ENCODE measurements at regions not wholly inside any gene's neighbourhood (a gene's known extent, or its start where the extent isn't known, plus 50 kb on each side); places are given as distances from the start of the nearest gene placed in this dataset.
A peak's percentile ranks its signal among the peaks of the same experiment; 100 is the strongest.

GRCh38 chr2:121031568-121032340 lies 253.2 kb downstream of the TFCP2L1 start:
- H3K27ac ChIP-seq = no peak overlapping the region
- no peaks in the 10 kb centered on the region for H3K79me2 ChIP-seq
- no peak overlapping the region for H3K4me3 ChIP-seq
- WGBS (ENCODE audit: low lambda C conversion rate, missing lambda C conversion rate) = 95% methylated on average over 12 of the region's 12 CpGs
- H3K9me2 ChIP-seq (replicated peaks; ENCODE audit: insufficient read depth) = no peaks in the 10 kb centered on the region
- peaks cover 66% of the 10 kb centered on the region for H3K27me3 ChIP-seq
- H4K20me1 ChIP-seq (ENCODE audit: insufficient read depth, poor library complexity, severe bottlenecking) = no peaks in the 10 kb centered on the region
- TF ChIP-seq EZH2 (IDR thresholded peaks at IDR 0.05; ENCODE audit: borderline replicate concordance) (no peak), EZH2phosphoT487 (IDR thresholded peaks at IDR 0.05; ENCODE audit: low read depth, severe bottlenecking, unreplicated experiment) (no peak)
- TF ChIP-seq, protein P1, sequence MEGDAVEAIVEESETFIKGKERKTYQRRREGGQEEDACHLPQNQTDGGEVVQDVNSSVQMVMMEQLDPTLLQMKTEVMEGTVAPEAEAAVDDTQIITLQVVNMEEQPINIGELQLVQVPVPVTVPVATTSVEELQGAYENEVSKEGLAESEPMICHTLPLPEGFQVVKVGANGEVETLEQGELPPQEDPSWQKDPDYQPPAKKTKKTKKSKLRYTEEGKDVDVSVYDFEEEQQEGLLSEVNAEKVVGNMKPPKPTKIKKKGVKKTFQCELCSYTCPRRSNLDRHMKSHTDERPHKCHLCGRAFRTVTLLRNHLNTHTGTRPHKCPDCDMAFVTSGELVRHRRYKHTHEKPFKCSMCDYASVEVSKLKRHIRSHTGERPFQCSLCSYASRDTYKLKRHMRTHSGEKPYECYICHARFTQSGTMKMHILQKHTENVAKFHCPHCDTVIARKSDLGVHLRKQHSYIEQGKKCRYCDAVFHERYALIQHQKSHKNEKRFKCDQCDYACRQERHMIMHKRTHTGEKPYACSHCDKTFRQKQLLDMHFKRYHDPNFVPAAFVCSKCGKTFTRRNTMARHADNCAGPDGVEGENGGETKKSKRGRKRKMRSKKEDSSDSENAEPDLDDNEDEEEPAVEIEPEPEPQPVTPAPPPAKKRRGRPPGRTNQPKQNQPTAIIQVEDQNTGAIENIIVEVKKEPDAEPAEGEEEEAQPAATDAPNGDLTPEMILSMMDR (IDR thresholded peaks at IDR 0.05; ENCODE audit: poor library complexity) = no peak
- no peak overlapping the region for H2AFZ ChIP-seq
- H3K9me3 ChIP-seq (ENCODE audit: low read depth) = no peaks in the 10 kb centered on the region
- H3K4me1 ChIP-seq (ENCODE audit: insufficient read depth) = peaks cover 6% of the 10 kb centered on the region
- no peak overlapping the region for H3K4me2 ChIP-seq
- DNase-seq (ENCODE audit: low spot score) = no peak
- no peaks in the 10 kb centered on the region for H3K36me3 ChIP-seq (replicated peaks; ENCODE audit: insufficient read depth, low read depth)

DNA sequence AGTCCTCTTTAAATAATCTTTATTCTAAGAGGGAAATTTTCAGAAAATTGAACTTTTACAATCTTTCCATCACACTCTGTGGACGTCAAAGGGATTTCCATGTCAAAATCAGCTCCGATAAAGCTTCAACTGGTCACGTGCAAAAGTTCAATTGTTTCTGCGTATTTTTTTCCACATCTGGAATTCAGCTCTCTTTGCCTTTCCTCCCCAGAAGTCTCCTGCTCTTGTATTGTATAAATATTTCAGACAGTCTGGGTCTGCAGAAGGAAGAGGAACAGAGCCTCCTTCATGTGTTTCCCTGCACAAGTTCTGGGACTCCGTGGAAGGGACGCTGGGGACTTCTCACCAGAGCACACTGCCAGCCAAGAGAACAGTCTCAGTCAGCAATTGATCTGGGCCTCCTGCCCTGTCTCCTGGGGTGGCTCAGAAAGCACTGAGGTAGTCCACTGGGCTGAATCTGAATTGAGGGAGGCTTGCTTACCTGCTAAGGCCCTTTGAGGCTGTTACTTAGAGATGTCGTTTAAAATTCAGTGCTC lies 251.5 kb downstream of the TFCP2L1 start:
- H2AFZ ChIP-seq = no peak overlapping the region
- 76% methylated on average over 7 of the region's 7 CpGs for whole genome bisulfite sequencing (ENCODE audit: low lambda C conversion rate, missing lambda C conversion rate)
- H3K36me3 ChIP-seq (replicated peaks; ENCODE audit: insufficient read depth, low read depth) = no peaks in the 10 kb centered on the region
- H3K4me1 ChIP-seq (ENCODE audit: insufficient read depth) = peaks cover 7% of the 10 kb centered on the region
- H3K79me2 ChIP-seq = no peaks in the 10 kb centered on the region
- H3K9me2 ChIP-seq (replicated peaks; ENCODE audit: insufficient read depth) = no peaks in the 10 kb centered on the region
- H3K27me3 ChIP-seq = peaks cover 63% of the 10 kb centered on the region
- no peak overlapping the region for H3K27ac ChIP-seq
- H3K9me3 ChIP-seq (ENCODE audit: low read depth) = no peaks in the 10 kb centered on the region
- TF ChIP-seq, protein P1 (IDR thresholded peaks at IDR 0.05; ENCODE audit: poor library complexity) = no peak
- no peak for TF ChIP-seq EZH2 (IDR thresholded peaks at IDR 0.05; ENCODE audit: borderline replicate concordance)
- TF ChIP-seq EZH2phosphoT487 (IDR thresholded peaks at IDR 0.05; ENCODE audit: low read depth, severe bottlenecking, unreplicated experiment) = no peak
- no peak overlapping the region for H3K4me3 ChIP-seq
- no peak overlapping the region for H3K4me2 ChIP-seq
- DNase-seq (ENCODE audit: low spot score) = no peak
- H4K20me1 ChIP-seq (ENCODE audit: insufficient read depth, poor library complexity, severe bottlenecking) = no peaks in the 10 kb centered on the region

DNA sequence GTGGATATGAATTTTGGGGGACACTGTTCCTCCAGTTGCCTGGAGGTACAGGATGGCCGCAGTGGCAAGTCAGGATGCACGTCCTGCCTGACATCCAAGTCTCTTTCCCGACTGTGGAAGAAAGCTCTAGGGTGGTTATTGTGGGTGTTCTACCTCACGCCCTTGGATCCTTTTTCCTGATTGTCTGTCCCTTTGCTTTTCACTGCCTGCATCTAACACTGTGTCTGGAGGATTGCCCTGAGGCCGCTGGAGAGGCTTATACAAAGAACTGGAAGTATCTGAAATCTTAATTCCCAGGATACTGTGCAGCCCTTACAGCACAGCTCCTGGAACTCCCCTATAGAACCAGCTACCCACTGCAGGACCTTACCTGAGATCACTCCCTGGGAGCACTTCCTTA lies 250.5 kb downstream of the TFCP2L1 start:
- H3K4me3 ChIP-seq = no peak overlapping the region
- no peaks in the 10 kb centered on the region for H4K20me1 ChIP-seq (ENCODE audit: insufficient read depth, poor library complexity, severe bottlenecking)
- no peak for TF ChIP-seq EZH2 (IDR thresholded peaks at IDR 0.05; ENCODE audit: borderline replicate concordance)
- no peaks in the 10 kb centered on the region for H3K9me3 ChIP-seq (ENCODE audit: low read depth)
- H3K9me2 ChIP-seq (replicated peaks; ENCODE audit: insufficient read depth) = no peaks in the 10 kb centered on the region
- peaks cover 11% of the 10 kb centered on the region for H3K4me1 ChIP-seq (ENCODE audit: insufficient read depth)
- no peak overlapping the region for H3K4me2 ChIP-seq
- DNase-seq (ENCODE audit: low spot score) = no peak
- peaks cover 64% of the 10 kb centered on the region for H3K27me3 ChIP-seq
- no peak overlapping the region for H2AFZ ChIP-seq
- no peak overlapping the region for H3K27ac ChIP-seq
- H3K79me2 ChIP-seq = no peaks in the 10 kb centered on the region
- H3K36me3 ChIP-seq (replicated peaks; ENCODE audit: insufficient read depth, low read depth) = no peaks in the 10 kb centered on the region
- WGBS (ENCODE audit: low lambda C conversion rate, missing lambda C conversion rate) = 91% methylated on average over 5 of the region's 5 CpGs

GRCh38 chr2:121036226-121036692 lies 248.7 kb downstream of the TFCP2L1 start:
- Histone ChIP-seq H3K27ac (no peak overlapping the region), H3K4me1 (ENCODE audit: insufficient read depth) (peaks cover 11% of the 10 kb centered on the region), H3K9me3 (ENCODE audit: low read depth) (no peaks in the 10 kb centered on the region), H4K20me1 (ENCODE audit: insufficient read depth, poor library complexity, severe bottlenecking) (no peaks in the 10 kb centered on the region), H3K36me3 (replicated peaks; ENCODE audit: insufficient read depth, low read depth) (no peaks in the 10 kb centered on the region), H2AFZ (no peak overlapping the region), H3K27me3 (peaks cover 51% of the 10 kb centered on the region), H3K4me2 (no peak overlapping the region), H3K4me3 (no peak overlapping the region), H3K79me2 (no peaks in the 10 kb centered on the region), H3K9me2 (replicated peaks; ENCODE audit: insufficient read depth) (no peaks in the 10 kb centered on the region)
- DNase-seq (ENCODE audit: low spot score) = peak; percentile 64
- TF ChIP-seq EZH2 (IDR thresholded peaks at IDR 0.05; ENCODE audit: borderline replicate concordance) = no peak
- TF ChIP-seq, protein P1 (IDR thresholded peaks at IDR 0.05; ENCODE audit: poor library complexity) = no peak
- TF ChIP-seq EZH2phosphoT487 (IDR thresholded peaks at IDR 0.05; ENCODE audit: low read depth, severe bottlenecking, unreplicated experiment) = peak; percentile 99
- WGBS (ENCODE audit: low lambda C conversion rate, missing lambda C conversion rate) = 35% methylated on average over 2 of the region's 2 CpGs
